ENCODE measurements at regions not wholly inside any gene's neighbourhood (a gene's known extent, or its start where the extent isn't known, plus 50 kb on each side); places are given as distances from the start of the nearest gene placed in this dataset.

DNA sequence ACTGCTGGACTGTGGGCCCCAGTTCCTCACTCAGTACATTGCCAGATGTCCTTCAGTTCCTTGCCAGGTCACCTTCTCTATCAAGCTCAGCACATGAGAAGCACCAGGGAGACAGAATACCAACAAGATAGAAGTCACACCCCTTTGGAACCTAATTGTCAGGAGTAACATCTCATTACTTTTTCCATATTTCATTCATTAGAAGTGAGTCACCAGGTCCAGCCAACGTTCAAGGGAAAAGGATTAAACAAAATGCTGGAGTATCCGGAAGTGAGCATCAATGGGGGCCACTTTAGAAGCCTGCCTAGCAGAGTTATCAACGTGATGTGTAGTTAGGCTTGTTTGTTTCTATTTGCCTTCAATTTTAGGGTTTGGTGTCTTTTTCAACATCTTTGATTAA is 569.3 kb downstream of the MIAT start:
- Mint-ChIP-seq H3K27me3 (ENCODE audit: low read depth) (no peaks in the 10 kb centered on the region), H3K4me3 (no peak overlapping the region), H3K36me3 (ENCODE audit: low read depth) (no peaks in the 10 kb centered on the region), H3K9me3 (ENCODE audit: insufficient read depth) (no peaks in the 10 kb centered on the region), H3K27ac (no peak overlapping the region), H3K4me1 (ENCODE audit: low read depth) (no peaks in the 10 kb centered on the region)
- no peak for ATAC-seq
- CTCF ChIA-PET = no interaction called here
- POLR2A ChIA-PET = no interaction called here
- DNase-seq = no peak

DNA sequence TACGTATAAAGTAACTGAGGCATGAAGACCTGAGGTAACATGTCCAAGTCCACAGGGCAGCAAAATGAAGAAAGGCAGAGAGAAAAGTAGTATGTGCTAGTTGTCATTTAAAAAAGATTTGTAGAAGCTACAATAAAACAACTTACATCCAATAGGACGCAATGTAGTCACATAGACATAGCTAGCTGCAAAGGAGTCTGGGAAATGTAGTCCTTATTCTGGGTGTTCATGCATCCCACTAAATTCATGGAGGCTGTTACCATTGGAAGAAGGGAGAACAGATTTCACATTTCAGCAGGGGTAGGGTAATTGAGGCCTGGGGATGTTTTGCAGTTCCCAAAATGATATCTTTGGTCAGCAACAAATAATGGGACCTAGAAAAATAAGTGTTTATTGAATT is 571.4 kb downstream of the MIAT start:
- H3K4me3 Mint-ChIP-seq = no peak overlapping the region

DNA sequence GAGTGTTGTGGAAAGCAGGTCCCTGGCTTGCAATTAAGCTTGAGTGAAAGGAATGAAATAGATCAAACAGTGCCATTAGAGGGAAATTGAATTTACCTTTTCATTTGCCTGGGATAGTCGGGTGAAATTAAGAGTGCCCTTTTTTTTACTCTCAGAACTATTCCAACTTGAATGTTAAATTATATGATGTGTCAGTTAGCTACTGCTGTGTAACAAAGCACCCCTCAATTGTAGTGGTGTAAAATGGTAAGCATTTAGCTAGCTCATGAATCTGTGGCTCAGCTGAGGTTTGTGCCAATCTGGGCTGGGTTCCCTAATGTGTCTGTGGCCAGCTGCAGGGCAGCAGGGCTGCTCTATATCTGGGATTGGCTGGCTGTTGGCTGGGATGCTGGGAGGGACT is 571.4 kb downstream of the MN1 start:
- ChIA-PET CTCF (no interaction called here), POLR2A (no interaction called here)
- ATAC-seq (no peak), DNase-seq (no peak)
- Mint-ChIP-seq H3K4me3 (no peak overlapping the region), H3K9me3 (ENCODE audit: insufficient read depth) (no peaks in the 10 kb centered on the region), H3K27me3 (ENCODE audit: low read depth) (no peaks in the 10 kb centered on the region), H3K27ac (no peak overlapping the region), H3K36me3 (ENCODE audit: low read depth) (no peaks in the 10 kb centered on the region), H3K4me1 (ENCODE audit: low read depth) (no peaks in the 10 kb centered on the region)

More for the DNA sequence above, 571.4 kb downstream of the MIAT start:
- no peaks in the 10 kb centered on the region for H3K27me3 Mint-ChIP-seq (ENCODE audit: low read depth)
- ATAC-seq (no peak), DNase-seq (no peak)
- H3K4me1 Mint-ChIP-seq (ENCODE audit: low read depth) = no peaks in the 10 kb centered on the region
- POLR2A ChIA-PET = no interaction called here
- H3K27ac Mint-ChIP-seq = no peak overlapping the region
- no peaks in the 10 kb centered on the region for H3K36me3 Mint-ChIP-seq (ENCODE audit: low read depth)
- CTCF ChIA-PET = no interaction called here
- no peaks in the 10 kb centered on the region for H3K9me3 Mint-ChIP-seq (ENCODE audit: insufficient read depth)

DNA sequence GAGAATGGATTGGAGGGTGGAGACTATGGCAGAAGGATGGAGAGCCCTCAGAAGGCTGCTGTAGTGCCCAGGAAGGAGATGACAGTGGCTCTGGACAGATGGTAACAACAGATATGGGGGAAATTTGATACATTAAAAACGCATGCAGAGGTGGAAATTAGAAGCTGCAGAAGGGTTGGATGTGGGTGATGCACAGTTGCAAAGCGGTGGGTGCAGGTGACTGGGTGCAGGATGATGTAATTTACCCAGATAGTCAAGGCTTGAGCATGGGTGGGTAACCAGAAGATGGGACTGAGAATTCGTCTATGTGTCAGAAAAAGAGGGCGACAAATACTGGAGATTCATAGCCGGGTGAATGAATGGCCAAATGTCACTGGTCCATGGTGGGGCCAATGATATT is 570.3 kb downstream of the MN1 start:
- CTCF ChIA-PET = no interaction called here
- H3K36me3 Mint-ChIP-seq (ENCODE audit: low read depth) = no peaks in the 10 kb centered on the region
- H3K27ac Mint-ChIP-seq = no peak overlapping the region
- POLR2A ChIA-PET = no interaction called here
- H3K4me1 Mint-ChIP-seq (ENCODE audit: low read depth) = no peaks in the 10 kb centered on the region
- no peak overlapping the region for H3K4me3 Mint-ChIP-seq
- no peak for DNase-seq
- no peak for ATAC-seq
- H3K27me3 Mint-ChIP-seq (ENCODE audit: low read depth) = no peaks in the 10 kb centered on the region
- H3K9me3 Mint-ChIP-seq (ENCODE audit: insufficient read depth) = no peaks in the 10 kb centered on the region

DNA sequence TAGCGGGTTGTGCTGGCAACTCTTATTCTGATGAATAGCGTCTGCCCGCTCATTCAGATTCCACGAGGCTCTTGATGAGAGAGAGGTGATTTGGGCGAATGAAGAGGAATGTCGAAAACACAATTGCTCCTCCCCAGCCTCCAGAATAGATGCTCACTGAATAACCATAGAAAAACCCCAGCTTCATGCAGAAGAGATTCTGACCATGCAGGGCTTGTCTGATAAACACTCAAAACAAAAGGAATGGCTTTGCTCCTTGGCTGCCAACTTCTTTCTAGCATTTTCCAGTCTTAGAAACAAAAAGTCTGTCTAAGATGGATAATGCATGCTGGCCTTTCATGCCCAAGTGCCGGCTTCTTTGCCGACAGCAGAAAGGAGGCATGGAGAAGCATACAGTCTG is 569.5 kb downstream of the MN1 start:
- Mint-ChIP-seq H3K9me3 (ENCODE audit: insufficient read depth) (no peaks in the 10 kb centered on the region), H3K36me3 (ENCODE audit: low read depth) (no peaks in the 10 kb centered on the region), H3K27me3 (ENCODE audit: low read depth) (no peaks in the 10 kb centered on the region), H3K4me1 (ENCODE audit: low read depth) (no peaks in the 10 kb centered on the region), H3K4me3 (no peak overlapping the region), H3K27ac (no peak overlapping the region)
- POLR2A ChIA-PET = no interaction called here
- CTCF ChIA-PET = no interaction called here
- no peak for ATAC-seq
- no peak for DNase-seq

DNA sequence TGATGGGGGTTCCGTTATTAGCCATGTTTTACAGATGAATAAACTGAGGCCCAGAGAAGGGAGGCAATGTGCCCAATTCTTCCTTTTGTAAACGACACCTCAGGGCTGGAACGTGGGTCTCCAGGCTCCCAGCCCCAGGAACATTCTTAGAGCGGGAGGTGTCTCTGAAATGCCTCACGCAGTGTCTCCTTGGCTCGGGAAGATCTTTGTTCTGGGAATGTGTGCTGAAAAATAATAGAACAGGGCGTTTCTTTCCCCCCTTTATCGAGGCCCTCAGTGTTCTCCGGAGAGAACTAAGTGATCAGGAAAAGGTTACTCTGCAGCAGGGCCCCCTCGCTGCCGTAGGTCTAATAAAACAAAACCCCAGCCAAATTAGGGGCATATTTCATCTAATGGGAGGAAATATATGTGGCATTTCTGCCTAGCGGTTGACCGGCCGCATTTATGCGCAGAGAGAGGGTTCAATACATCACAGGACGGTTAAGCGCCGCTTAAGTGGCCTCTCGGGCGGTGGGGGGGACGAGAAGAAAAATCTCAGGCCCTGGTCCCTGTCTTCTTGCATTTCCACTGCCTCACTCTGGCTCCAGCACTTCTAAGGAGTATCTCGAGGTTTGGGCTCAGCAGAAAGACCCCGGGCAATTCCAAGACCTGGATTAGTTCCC is 564.3 kb downstream of the MN1 start:
- H3K4me3 Mint-ChIP-seq = no peak overlapping the region
- H3K27ac Mint-ChIP-seq = no peak overlapping the region
- DNase-seq (no peak), ATAC-seq (no peak)
- H3K9me3 Mint-ChIP-seq (ENCODE audit: insufficient read depth) = no peaks in the 10 kb centered on the region
- H3K4me1 Mint-ChIP-seq (ENCODE audit: low read depth) = no peaks in the 10 kb centered on the region
- no peaks in the 10 kb centered on the region for H3K27me3 Mint-ChIP-seq (ENCODE audit: low read depth)
- ChIA-PET POLR2A (no interaction called here), CTCF (no interaction called here)
- H3K36me3 Mint-ChIP-seq (ENCODE audit: low read depth) = no peaks in the 10 kb centered on the region

DNA sequence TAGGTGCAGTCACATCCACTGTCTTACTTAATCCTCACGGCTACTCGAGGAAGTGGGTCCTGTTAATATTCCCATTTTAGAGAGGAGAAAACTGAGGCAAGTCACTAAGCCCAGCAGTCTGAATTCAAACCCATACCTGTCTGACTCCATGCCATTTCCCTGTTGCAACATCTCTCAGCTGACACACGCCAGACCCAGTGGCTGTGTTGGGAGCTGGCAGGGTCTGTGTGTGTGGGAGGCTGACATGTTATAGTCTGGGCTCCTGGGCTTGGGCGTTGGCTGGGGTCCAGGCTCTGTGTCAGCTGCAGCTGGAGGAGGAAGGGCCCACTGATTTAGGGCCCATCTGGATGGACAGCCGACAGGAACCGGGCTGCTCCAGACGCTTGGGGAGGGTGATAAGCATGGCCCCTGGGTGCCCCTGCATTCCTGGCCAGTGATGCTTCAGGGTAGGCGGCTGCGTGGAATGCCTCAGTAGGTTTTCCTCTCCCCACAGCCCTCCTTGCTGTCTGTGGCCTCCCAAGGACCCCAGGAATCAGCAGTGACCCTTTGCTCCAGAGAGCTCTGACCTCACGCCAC is 562.5 kb downstream of the MN1 start:
- ChIA-PET CTCF (no interaction called here), POLR2A (no interaction called here)
- Mint-ChIP-seq H3K4me3 (no peak overlapping the region), H3K9me3 (ENCODE audit: insufficient read depth) (no peaks in the 10 kb centered on the region), H3K4me1 (ENCODE audit: low read depth) (no peaks in the 10 kb centered on the region), H3K27ac (no peak overlapping the region), H3K27me3 (ENCODE audit: low read depth) (no peaks in the 10 kb centered on the region), H3K36me3 (ENCODE audit: low read depth) (no peaks in the 10 kb centered on the region)
- ATAC-seq (no peak), DNase-seq (no peak)

DNA sequence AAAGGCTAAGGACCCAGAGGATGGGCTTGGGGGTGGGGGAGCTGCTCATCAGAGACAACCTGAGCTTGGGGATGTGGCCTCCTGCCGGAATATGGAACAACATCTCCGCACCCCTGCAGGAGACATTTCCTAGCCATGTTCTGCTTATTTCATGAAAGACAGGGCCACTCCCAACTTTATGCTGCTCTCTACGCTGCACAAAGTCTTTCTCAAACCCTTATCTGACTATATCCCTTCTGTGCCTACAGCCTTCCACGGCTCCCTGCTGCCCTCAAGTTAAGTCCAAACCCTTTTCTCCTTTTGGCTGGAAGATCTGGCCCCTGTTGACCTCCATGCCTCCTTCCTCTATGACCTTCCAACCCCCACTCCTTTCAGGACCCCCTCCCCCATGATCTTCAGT is 562.0 kb downstream of the MN1 start:
- DNase-seq (no peak), ATAC-seq (no peak)
- H3K36me3 Mint-ChIP-seq (ENCODE audit: low read depth) = no peaks in the 10 kb centered on the region
- H3K4me3 Mint-ChIP-seq = no peak overlapping the region
- no peaks in the 10 kb centered on the region for H3K9me3 Mint-ChIP-seq (ENCODE audit: insufficient read depth)
- H3K4me1 Mint-ChIP-seq (ENCODE audit: low read depth) = no peaks in the 10 kb centered on the region
- no peaks in the 10 kb centered on the region for H3K27me3 Mint-ChIP-seq (ENCODE audit: low read depth)
- no peak overlapping the region for H3K27ac Mint-ChIP-seq
- POLR2A ChIA-PET = no interaction called here
- CTCF ChIA-PET = no interaction called here

DNA sequence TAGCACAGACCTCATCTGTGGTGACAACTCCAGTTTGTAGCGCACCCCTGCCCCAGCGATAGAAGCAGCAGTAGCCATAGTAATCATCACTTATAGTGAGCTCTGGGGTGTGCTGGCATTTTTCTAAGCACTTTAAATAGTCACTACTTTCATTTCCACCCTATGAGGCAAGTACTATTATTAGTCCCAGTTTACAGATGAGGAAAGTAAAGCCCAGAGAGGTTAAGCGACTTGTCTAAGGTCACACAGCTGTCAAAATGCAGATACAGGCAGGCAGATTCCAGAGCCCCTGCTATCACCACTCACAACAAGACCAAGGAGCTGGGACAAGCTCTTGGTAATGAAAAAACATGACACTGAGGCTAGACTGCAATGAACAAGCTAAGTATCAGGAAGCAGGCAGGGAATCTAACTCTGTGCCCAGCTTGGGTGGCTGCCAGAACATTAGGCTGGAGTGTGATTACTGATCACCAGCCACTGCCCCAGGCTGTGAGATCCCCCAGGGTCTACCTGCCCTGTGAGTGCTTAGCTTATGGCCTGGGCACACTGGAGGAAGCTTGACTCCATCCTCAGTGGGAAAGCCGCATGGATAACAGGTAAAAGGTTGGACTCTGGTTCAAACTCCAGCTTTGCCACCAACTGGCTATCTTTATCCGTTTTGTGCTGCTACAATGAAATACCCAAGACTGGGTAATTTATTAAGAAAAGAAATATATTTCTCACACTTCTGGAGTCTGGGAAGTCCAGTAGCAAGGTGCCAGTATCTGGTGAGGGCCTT is 561.1 kb downstream of the MN1 start:
- Mint-ChIP-seq H3K27me3 (ENCODE audit: low read depth) (no peaks in the 10 kb centered on the region), H3K36me3 (ENCODE audit: low read depth) (no peaks in the 10 kb centered on the region), H3K4me1 (ENCODE audit: low read depth) (no peaks in the 10 kb centered on the region), H3K4me3 (no peak overlapping the region), H3K9me3 (ENCODE audit: insufficient read depth) (no peaks in the 10 kb centered on the region), H3K27ac (no peak overlapping the region)
- POLR2A ChIA-PET = no interaction called here
- ATAC-seq = no peak
- CTCF ChIA-PET = no interaction called here
- no peak for DNase-seq

DNA sequence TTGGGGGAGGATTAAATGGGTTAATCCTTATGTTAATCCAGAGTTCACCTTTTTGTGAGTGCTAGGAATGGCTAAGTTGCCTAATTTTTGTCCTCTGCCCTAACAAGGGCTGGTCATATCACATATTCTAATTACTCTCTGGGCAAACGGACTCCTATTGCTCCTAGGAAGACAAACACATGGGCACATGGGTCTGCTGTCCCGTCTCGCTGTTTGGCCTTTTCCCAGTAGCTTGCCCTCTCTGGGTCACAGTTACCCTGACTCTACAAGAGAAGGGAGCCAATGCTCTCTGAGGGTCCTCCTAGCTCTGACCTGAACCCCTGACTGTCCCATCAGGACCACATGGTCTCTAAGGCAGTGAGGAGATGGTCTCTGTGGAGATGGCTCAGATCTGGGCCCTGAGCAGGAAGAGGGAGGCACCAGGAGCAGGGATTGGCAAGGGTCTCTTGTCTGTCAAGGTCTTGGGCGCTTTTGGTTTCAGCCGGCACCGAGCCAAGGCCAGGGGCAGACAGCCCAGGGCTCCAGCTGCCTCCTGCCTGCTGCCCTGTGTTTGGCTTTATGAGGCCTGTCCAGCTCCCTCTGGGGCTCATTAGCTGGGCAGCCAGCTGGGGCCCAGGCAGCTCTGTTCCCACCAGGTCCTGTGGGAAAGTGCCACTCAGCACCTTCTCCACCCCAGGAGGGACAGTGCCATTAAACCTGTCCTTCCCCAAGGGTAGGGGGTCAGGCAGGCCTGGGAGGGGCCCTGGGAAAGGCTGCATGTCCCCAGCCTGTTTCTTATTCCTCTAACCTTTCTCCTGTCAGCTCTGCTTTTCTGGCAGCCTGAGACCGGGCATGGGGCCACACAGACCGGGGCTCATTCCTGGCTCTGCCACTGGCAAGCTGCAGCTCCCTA is 559.9 kb downstream of the MN1 start:
- Mint-ChIP-seq H3K36me3 (ENCODE audit: low read depth) (no peaks in the 10 kb centered on the region), H3K4me3 (no peak overlapping the region), H3K27me3 (ENCODE audit: low read depth) (no peaks in the 10 kb centered on the region), H3K4me1 (ENCODE audit: low read depth) (peaks cover 1% of the 10 kb centered on the region), H3K9me3 (ENCODE audit: insufficient read depth) (no peaks in the 10 kb centered on the region), H3K27ac (no peak overlapping the region)
- no peak for ATAC-seq
- ChIA-PET POLR2A (no interaction called here), CTCF (no interaction called here)
- DNase-seq = no peak

DNA sequence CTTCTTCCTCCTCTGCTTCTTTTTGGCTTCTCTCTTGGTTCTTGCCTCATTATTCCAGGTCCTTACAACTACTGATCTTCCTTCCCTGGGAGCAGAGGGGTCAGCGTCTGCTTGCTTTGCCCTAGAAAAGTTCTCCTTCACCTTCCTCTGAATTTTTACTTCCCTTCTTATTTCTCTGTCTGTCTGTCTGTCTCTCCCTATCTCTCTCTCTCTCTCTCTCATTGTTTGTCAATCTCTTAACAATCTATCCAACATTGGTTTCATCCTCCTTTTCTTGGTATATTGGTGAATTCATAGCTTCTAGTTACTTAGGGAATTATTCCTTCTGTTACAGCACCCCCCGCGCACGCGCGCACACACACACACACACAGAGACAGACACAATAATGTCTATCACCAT is 559.1 kb downstream of the MN1 start:
- H3K27ac Mint-ChIP-seq = no peak overlapping the region
- H3K4me3 Mint-ChIP-seq = no peak overlapping the region
- DNase-seq (no peak), ATAC-seq (no peak)
- no peaks in the 10 kb centered on the region for H3K9me3 Mint-ChIP-seq (ENCODE audit: insufficient read depth)
- H3K4me1 Mint-ChIP-seq (ENCODE audit: low read depth) = peaks cover 6% of the 10 kb centered on the region
- no peaks in the 10 kb centered on the region for H3K27me3 Mint-ChIP-seq (ENCODE audit: low read depth)
- ChIA-PET CTCF (no interaction called here), POLR2A (no interaction called here)
- H3K36me3 Mint-ChIP-seq (ENCODE audit: low read depth) = no peaks in the 10 kb centered on the region

DNA sequence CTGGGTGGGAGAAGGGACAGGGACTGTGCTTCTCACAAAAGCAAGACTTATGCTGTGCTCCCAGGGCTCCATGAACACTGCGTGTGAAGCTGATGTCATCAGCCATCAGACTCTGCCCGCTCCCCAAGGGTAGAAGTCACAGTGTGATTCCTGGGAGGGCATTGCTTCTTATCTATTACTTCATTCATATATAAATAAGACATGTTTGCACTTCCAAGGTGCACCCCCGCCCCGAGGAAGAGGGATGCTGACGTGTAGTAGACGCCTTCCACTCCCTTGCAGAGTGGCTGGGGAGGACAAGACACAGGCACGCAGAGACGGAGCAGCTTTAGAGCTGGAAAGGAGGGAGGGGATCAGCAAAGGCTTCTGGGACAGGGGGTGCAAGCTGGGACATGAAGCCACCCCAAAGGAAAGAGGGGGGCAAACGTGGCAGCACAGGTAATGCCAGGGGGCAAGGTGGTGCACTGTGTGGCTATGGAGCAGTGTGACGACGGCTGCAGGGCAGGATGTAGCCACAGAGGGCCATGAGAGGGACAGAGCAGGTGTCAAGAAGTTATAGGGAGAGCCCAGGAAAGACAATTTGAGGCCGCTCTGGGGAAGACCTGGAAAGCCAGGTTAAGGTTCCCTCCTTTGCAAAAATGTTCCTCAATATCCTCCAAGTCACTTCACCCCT is 558.5 kb downstream of the MN1 start:
- DNase-seq (no peak), ATAC-seq (no peak)
- Mint-ChIP-seq H3K4me1 (ENCODE audit: low read depth) (peaks cover 11% of the 10 kb centered on the region), H3K27me3 (ENCODE audit: low read depth) (no peaks in the 10 kb centered on the region), H3K9me3 (ENCODE audit: insufficient read depth) (no peaks in the 10 kb centered on the region), H3K4me3 (no peak overlapping the region), H3K36me3 (ENCODE audit: low read depth) (no peaks in the 10 kb centered on the region), H3K27ac (no peak overlapping the region)
- ChIA-PET CTCF (no interaction called here), POLR2A (no interaction called here)
